HS-5 (cell line): ENCODE measurements at regions not wholly inside any gene's neighbourhood (a gene's known extent, or its start where the extent isn't known, plus 50 kb on each side); places are given as distances from the start of the nearest gene placed in this dataset.

ENCODE experiments used
- DNase-seq: peaks from one replicate; pipeline ENCODE4 v3.0.0-alpha.2; 2012; ENCODE audit warnings: low read depth

DNA sequence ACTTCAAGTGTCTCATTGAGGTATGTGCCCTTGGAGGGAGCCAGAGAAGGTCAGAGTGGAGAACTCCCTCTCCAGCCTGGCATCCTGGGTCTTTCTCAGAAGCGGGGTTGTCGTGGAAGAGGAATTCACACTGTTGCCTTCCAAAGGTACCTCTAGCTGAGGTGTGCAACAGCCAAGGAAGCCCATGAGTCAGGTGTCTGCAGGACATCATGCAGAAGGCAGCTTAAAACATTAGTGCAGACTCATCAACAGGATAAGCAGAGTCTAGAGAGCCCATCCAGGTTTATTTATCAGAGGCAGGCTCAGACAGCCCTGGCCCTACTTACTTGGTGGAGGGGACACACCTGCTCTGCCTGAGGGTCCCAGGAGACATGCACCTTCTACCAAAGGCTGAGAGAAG, 95.6 kb upstream of the TPM1 start:
- DNase-seq, result no peak

DNA sequence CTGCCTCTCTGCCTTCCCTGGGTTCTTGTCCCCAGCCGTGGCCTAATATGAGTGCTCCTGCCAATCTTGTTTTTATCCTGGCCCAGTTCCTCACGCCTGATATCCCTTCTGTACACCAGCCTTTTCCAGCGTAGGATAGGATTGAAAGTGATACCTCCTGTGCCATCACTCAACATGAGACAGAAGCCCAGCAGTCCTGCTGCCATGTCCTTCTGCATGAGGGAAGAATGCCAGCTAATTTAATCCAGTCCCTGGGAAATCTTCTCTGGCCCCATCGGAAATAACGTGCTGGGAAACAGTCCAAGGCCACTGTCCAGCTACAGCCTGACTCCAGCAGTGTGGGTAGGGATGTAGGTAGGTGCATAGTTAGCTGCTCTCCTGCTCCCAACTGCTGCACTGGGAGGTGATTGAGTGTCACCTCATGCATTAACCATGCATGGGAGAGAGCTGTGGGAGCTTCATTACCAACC, 92.0 kb upstream of the TPM1 start:
- DNase-seq, result no peak

DNA sequence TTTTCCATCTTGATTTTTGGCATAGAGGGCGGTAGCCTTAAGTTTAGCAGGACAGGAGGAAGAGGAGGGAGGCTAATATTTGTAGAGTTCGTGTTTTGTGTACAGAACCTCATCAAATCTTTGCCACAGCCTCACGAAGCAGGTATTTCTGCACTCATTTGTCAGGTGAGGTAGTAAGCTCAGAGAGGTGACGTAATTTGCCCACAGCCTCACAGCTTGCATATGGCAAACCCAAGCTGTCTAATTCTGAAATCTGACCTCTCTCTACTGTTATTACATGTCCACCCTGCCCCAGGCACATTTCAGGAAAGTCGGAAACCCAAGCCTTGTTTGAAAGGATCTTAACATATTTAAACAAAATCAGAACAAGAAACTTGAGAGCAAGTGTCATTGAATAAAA, 91.1 kb upstream of the TPM1 start:
- DNase-seq, result no peak

DNA sequence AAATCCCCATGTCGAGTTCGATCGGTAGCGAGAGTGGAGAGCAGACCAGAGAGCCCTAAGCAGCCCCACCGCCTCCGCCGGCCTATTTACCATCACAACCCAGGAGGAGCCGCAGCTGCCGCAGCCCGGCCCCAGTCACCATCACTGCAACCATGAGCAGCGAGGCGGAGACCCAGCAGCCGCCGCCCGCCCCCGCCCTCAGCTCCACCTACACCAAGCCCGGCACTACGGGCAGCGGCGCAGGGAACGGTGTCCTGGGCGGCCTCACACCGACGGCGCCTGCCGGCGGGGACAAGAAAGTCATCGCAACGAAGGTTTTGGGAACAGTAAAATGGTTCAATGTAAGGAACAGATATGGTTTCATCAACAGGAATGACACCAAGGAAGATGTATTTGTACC, 89.5 kb upstream of the TPM1 start:
- DNase-seq, result no peak

DNA sequence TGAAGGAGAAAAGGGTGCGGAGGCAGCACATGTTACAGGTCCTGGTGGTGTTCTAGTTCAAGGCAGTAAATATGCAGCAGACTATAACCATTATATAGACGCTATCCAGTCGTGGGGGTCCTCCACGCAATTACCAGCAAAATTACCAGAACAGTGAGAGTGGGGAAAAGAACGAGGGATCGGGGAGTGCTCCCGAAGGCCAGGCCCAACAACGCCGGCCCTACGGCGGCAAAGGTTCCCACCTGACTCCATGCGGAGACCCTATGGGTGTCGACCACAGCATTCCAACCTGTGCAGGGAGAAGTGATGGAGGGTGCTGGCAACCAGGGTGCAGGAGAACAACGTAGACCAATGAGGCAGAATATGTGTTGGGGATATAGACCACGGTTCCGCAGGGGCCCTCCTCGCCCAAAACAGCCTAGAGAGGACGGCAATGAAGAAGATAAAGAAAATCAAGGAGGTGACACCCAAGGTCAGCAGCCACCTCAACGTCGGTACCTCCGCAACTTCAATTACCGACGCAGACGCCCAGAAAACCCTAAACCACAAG, 89.0 kb upstream of the TPM1 start:
- DNase-seq, result no peak

DNA sequence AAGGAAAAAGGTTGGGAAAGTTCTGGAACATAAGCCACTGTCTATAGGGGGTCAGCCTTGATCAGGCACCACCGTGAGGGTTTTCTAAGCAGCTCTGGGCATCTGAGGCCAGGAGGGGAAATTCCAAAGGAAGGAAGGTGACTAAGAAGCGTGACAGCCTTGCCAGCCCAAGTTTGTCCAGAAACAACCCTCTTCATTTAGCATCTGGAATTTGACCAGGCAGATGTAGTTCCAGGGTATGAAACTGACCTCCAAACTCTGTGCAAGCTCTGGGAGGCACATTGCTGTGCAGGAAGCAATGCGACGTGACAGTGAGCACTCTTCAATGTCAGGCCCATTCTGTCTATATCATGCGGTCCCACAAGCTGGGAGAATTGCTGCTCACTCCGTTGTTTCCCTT, 85.4 kb upstream of the TPM1 start:
- no peak for DNase-seq

DNA sequence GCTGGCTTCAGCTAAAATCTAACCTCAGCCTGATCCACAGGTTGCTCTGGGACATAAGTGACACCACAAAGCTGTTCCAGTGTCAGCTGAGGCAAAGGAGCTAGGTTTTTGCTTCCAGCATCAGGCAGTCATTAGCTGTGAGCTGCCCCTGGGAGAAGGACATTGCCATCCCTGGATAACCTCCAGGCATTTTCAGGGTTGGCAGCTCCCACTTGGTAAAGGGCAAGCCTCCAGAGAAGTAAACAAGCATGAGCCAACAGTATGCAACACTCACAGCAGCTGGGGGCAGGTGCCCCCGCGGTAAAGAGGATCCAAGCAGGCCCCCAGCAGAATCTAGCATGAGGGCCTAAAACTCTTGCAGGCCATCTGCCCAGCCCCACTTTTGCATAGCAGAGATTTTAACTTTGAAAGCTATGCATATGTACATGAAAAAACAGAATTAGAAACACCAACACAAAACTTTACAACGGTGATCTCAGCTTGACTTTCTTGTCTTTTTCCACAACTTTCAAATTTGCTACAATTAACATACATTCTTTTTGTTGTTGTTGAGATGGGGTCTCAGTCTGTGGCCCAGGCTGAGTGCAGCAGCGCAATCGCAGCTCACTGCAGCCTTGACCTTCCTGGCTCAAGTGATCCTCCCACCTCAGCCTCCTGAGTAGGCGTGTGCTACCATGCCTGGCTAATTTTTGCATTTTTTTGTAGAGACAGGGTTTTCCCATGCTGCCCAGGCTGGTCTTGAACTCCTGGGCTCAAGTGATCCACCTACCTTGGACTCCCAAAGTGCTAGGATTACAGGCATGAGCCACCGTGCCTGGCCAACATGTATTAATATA, 83.8 kb upstream of the TPM1 start:
- DNase-seq, result no peak

DNA sequence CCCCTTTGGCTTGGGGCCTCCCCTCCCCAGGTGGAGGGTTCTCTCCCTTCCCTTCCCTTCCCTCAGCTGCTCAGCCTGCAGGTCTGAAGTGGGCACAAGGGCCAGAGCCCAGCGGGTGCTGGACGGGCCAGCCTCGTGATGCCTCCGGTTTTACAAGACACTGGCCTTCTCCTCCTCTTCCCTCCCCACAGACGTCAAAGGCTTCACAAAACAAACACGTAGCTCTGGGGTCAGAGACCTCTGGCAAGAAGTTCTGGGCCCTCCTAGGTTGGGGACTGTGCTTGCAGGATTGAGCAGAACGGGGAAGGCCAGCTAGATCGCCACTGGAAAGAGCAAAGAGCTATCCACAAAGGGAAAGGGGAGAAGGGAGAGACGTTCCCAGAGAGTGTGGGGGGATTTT, 81.4 kb upstream of the TPM1 start:
- DNase-seq, result no peak

DNA sequence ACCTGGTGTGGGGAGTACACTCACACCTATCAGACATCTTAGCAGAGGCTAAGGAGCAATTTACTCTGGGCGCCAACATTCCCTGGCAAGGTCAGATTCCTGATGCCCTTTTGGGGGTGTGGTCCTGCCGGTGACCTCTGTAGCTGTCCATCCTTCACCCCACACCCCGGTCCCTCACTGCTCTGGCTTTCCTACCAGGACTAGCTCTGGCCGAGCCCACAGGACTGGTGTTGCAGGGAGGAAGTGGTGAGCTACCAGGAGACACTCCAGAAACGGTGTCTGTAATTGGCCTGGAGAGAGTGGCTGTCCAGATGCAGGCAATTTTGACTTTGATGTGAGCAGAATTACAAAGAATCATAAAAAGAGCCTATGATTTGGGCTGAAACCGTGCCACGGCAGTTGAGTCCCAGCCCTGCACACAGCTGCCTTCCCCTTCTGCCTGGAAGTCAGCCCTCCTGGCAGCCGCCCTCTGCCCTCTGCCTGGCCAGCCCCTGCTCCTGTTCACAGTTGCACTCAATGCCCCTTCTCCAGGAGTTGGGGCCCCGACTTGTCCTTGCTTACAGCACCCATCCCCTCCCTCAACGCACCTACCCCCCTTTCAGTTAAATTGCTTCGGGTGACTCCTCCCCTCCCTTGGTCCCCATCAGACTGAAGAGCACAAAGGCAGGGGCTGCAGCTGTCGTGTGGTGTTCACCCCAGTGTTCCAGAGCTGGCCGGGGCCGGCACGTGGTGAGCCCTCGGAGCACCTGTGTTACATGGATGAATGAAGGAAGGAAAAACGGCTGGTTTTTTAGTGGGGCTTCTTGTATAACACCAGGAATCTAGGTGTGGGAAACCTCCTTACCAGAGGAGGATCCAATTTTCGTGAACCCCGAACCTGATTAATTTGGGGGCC, 80.2 kb upstream of the TPM1 start:
- DNase-seq, result no peak

DNA sequence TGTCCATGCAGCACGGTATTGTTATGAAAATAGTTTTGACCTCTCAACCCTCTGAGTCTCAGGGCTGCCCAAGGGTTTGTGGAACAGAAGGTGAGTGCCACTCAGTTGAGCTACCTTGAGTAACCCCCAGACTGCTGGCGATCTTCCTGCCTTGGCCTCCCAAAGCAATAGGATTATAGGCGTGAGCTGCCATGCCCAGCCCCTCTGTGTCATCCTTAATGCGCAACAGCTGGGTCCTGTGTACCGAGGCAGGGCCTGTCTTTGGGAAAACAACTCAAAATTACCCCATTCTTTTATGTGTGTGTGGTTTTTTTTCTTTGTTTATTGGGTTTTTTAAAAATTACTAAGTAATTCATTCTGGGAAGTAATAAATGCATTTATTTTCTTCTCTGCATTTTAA, 78.3 kb upstream of the TPM1 start:
- no peak for DNase-seq

DNA sequence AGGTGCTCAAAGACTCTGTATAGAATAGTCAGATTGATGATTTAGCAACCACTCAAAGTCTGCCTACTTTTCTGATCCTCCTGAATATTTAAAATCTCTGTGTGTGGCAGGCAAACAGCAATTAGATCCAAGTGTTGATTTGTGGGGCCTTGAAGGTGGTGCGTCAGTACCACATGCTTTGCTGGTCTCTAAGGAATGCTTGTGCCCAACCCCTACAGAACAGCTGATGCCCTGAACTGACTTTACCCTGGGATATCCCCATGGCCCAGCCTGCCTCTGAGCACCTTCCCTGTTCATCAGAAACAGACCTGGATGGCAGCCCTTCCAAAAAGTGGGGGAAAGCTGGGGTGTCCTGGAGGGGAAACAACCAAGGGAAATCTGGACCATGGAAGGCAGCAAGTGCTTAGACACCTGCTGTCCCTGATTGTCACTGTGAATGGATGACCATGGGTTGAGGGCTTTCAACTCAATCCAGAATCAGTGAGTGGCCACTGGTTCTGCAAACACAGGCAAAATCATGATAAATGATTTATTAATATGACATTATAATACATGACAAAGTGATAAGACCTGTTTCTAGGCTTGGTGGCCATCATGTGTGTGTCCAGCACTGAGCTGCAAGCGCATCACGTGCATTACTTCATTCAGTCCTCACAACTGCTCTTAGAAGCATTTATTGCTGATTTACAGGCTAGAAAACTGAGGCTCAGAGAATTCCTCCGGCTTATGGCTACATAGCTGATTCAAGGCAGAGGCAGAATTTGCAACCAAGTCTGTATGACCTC, 76.1 kb upstream of the TPM1 start:
- no peak for DNase-seq

DNA sequence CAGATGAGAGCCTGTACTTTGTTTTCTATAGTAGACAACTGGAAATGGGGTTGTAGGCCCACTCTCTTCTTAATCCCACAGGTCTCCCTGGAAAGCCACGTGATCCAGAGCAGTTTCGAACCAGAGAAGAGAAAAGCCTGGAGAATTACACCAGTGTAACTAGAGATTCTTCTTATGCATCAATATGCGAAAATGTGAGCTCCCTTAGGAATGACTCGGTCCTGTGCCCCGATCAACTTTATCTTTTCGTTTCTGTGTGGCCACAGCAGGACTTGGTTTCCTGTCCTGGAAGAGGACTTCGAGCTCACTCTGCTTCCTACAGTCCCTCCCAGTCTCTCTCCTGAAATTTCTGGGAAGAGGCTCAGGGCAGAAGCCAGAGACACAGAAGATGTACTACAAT, 73.8 kb upstream of the TPM1 start:
- DNase-seq, result no peak

DNA sequence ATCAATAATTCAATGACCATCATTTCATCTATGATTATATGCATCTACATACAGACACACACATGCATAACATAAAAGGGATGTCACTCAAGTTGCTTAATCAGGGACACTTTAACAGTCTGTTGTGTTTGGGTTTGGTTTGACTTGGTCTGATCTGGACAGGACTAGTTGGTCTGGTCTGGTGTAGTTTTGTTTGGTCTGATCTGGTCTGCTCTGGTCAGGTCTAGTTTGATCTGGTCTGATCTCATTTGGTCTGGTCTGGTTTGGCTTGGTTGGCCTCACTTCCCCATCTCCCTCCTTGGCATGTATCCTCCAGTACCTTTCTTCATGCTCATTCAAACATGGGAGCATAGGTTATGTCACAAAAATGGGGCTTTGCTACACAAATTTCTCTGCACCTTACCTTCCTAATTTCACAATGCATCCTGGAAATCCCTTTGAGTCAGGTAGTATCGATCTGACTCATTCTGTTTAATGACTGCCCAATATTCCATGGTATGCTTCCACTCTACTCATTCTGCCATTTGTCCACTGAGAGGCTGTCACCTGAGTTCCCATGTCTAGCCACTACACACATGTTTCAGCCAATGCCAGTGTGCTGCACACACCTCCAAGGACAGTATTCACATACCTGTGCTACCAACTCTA, 73.0 kb upstream of the TPM1 start:
- DNase-seq, result no peak

DNA sequence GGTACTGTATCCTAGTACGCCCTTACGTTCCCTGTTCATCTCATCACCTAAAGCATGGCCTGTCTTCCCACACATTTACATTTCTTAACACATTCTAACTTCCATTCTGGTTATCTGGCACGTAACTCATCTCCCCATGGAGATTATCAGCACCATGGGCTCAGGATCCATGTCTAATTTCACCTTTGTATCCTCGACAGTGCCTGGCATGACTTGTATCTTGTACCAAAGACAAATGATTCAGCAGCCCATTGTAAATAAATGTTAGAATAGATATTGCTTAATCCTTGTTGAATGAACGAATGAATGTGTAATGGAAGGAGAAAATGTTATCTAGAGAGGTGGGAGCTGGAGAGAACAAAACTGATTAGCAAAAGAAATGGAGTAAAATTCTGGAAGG, 69.7 kb upstream of the TPM1 start:
- DNase-seq, result no peak

DNA sequence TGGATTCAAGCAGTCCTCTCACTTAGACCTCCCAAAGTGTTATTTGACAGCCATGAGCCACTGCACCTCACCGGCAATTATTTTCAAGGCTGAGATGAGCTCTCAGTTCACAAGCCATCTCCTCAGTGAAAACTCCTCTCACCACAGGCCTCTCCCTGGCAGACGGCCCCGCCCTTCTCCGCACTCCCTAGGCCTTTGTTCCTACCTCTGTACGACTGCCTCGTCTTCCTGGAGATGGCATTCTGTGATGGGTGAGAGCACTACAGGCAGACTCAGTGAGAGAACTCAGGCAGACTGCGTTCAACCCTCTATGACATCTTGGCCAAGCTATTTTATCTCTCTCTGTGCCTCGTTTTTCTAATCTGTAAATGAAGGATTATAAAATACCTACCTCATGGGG, 67.0 kb upstream of the TPM1 start:
- no peak for DNase-seq

DNA sequence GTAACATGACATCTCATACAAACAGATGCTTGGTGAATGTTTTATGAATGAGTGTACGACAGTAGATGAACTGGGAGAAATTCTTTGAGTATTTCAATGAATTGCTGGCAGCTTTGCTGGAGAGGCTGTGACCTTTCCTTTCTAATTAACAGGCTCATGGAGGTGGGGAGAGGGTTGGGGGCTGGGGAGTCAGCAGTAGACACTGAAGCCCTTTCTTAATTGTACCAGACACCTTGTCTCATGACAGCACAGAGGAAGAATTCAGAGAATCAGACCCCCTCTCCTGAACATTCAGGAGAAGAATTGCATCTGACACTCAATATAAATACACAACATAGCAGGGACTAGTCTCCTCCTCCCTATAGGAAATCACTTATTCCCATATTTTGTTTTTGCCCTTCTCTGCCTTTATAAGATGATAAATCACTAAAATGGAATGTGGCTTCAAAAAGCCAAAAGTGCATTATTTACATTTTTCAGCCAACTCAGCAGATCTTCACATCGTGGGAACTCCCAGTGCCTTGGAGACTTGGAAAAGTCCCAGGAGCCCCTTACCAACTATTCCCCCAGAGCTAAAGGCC, 66.2 kb upstream of the TPM1 start:
- DNase-seq, result peak; percentile 52

DNA sequence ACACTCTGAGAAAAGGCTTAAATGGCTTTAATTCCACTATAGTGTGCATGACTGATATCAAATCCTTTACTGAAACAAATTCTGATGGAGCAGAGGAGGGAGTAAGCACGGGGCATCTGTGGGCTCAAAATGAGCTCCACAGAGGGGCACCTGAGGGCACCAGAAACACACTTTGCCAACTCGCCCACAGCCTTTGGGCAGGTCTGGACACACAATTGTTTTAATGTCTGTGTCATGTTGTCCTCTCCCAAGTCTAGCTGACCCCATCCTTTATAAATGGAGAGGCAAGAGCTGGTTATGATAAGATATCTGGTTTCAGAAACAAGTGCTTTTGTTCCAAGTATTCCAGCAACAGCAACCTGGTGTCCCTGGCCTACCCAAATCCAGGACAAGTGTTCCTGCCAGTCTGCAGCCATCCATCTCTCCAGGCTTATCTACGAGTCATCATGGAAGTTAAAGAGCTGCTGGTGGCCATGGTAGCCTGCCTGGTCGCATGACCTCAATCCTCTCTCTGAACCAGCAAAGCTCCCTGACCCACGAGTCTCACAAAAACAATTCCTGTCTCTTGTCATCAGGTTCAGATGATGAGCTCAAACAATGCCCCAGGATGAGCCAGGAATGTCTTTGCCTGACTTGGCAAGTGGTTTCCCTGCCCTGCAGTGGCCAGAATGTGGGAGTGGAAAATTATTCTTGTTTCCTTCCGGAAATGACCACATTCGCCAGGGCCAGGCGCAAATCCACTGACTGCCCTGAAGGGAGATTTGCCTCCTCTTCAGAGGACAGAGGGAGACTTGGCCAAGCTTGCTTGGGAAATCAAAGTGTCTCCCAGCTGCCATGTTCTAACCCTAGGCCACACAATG, 64.4 kb upstream of the TPM1 start:
- peak; percentile 58 for DNase-seq

DNA sequence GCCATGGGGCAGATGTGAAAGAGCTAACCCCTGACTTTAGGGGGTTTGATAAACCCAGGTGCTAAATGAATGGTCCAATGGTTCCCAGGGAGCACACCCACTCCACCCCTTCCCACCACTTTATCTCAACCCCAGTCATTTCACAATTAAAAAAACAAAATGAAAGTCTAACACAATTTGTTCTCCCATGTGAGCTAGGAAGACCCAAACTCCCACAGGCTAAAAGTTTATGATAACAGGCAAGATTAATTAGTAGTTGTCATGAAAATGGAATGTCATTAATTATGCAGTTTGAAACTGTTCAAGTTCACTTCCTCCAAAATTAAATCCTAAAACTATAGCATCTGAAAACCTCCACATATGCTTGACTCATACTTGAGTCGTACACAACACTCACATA, 63.3 kb upstream of the TPM1 start:
- peak; percentile 11 for DNase-seq

DNA sequence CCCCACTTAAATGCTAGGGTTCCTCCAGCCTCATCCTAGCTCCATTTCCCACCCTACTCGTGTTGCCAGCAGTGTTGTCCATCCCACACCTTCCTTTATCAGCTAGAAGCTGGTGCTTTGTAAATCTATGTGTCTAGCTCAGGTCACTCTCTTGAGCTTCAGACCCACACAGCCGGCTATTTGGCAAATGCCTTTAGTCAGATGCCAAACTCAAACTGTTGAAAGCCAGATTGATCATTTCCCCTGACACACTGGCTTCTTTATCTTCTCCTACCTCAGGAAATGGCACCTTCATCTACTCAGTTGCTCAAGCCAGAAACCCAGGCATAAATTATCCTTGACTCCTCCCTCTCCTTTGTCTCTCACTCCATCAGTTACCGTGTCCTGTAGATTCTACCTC, 61.5 kb upstream of the TPM1 start:
- DNase-seq, result no peak

DNA sequence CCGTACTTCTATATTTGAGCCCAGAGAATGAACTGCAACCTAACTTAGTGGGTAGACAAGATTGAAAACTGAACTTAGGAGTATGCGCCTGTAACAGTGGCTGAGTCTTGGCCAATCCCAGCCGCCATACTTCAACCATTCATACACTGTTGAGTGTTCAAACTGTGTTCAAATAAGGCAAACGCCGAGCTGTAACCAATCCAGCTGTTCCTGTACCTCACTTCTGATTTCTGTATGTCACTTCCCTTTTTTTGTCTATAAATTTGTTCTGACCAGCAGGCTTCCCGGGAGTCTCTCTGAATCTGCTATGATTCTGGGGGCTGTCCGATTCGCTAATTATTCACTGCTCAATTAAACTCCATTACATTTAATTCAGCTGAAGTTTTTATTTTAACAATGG, 58.6 kb upstream of the TPM1 start:
- DNase-seq, result no peak
